HG03139 (cell line): ENCODE measurements at regions not wholly inside any gene's neighbourhood (a gene's known extent, or its start where the extent isn't known, plus 50 kb on each side); places are given as distances from the start of the nearest gene placed in this dataset.
"Not testable (repeated sequence)": the region's sequence is repeated elsewhere in the genome, so short reads cannot be mapped to it uniquely, and the experiment has no call there.

Experiments
- ATAC-seq: cut with Tn5 transposase; IDR thresholded peaks from one replicate; pipeline ENCODE4 v1.9.1; 2021; ENCODE audit not compliant: unreplicated experiment

GRCh38 chr12:73656375-73656774 is 881.3 kb upstream of the ATXN7L3B start:
- ATAC-seq: no peak

- ATAC-seq: no peak
Measured at GRCh38 chr12:73659802-73660201, 877.8 kb upstream of the ATXN7L3B start.

- no peak for ATAC-seq
Measured at GRCh38 chr12:73665193-73665592, 872.4 kb upstream of the ATXN7L3B start.

DNA sequence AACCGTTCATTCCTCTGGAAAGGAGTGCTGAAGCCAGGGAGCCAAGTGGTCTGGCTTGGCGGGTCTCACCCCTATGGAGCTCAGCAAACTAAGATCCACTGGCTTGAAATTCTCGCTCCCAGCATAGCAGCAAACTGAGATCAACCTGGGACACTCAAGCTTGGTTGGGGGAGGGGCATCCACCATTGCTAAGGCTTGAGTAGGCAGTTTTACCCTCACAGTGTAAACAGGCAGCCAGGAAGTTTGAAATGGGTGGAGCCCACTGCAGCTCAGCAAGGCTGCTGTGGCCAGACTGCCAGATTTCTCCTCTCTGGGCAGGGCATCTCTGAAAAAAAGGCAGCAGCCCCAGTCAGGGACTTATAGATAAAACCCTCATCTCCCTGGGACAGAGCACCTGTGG is 866.1 kb upstream of the ATXN7L3B start:
- ATAC-seq: not testable (repeated sequence)

DNA sequence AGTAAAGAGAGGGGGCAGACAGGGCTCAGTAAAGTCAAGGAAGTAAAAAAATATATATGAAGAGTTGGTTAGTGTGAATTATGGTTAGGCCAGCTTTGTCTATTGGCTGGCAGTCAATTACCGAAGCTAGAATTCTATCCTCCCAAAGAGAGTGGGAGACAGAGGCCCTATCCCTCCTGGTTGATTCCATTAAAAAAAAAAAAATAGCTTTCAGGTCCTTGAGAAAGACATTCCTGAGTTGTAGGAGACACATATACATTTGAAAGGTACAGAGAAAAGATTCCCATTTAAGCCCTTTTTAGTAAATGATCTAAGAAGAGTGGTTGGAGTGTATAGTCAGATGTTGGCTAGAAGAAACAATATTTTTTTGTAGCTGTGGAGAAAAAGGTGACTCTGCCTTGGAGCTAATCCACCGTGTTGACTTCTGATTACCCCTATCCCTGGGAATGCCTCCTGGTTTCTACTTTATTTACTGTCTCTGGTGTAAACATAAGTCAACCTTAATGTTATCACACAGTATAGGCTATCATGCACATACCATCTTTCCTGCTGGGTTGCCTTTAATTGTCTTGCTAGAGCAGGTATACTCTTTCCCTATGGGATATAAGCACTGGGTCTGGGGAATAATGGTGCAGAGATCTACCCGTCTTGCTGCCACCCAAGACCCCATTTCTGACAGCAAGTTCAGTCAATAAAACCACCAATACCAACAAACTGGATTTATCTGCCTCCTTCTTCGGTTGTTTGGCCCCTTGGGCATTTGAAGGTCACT is 859.9 kb upstream of the ATXN7L3B start:
- ATAC-seq: no peak

GRCh38 chr12:73678335-73678734 is 859.3 kb upstream of the ATXN7L3B start:
- ATAC-seq: no peak

GRCh38 chr12:73699318-73699717 is 838.3 kb upstream of the ATXN7L3B start:
- no peak for ATAC-seq

- ATAC-seq: no peak
Measured at GRCh38 chr12:73714655-73715054, 823.0 kb upstream of the ATXN7L3B start.

DNA sequence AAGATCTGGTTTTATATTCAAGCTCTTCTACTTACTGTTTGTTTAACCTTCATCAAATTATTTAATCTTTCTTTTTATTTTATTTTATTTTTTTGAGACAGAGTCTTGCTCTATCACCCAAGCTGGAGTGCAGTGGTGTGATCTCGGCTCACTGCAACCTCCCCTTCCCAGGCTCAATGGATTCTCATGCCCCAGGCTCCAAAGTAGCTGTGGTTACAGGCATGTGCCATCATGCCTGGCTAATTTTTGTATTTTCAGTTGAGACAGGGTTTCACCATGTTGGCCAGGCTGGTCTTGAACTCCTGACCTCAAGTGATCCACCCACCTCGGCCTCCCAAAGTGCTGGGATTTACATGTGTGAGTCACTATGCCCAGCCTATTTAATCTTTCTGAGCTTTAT is 821.5 kb upstream of the ATXN7L3B start:
- ATAC-seq: not testable (repeated sequence)

DNA sequence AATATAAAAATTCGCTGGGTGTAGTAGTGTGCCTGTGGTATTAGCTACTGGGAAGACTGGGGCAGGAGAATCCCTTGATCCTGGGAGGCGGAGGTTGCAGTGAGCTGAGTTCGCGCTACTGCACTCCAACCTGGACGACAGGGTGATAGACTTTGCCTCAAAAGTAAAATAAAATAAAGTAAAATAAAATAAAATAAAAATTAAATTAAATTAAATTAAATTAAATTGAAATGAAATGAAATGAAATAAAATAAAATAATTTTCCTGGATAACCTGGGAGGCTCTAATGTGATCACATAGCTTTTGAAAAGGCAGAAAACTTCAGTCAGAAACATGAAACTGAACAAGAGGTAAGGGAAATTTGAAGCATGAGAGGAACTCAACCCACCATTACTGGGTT is 818.4 kb upstream of the ATXN7L3B start:
- ATAC-seq: no peak

DNA sequence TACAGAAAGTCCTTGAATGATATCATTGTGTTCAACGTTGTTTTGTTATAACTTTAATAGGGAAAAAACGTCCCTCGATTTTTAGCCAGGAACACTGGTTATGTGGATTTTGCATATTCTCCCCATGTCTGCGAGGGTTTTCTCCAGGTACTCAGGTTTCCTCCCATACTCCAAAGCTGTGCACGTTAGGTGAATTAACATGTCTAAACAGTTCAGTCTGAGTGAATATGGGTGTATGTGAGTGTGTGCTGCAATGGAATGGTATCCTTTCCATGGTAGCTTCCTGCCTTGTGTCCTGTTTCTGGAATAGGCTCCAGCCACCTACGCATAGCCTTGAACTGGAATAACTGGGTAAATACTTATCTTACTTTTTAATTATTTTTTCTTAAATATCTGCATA is 810.8 kb upstream of the ATXN7L3B start:
- no peak for ATAC-seq

GRCh38 chr12:73731658-73732057 is 806.0 kb upstream of the ATXN7L3B start:
- no peak for ATAC-seq

DNA sequence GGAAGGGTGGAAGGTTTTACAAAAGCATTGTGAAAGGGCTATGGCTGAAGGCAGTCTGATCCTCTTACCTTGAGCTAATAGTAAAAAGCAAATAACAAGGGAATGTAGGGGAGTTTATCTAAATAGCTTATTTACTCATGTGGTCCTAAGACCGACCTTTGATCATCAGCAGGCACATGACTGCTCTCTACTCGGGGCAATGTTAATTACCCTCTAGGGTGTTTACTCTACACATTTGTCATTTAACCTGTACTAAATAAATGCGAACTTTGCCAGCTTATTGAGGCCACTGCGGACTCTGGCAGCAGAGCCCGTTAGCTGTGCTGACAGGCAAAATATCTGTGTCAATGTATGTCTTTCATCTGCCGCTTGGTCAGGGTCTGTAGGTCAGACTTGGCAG is 768.3 kb upstream of the ATXN7L3B start:
- ATAC-seq: no peak

- no peak for ATAC-seq
Measured at GRCh38 chr12:73798523-73798922, 739.1 kb upstream of the ATXN7L3B start.

GRCh38 chr12:73815072-73815645 is 722.5 kb upstream of the ATXN7L3B start:
- ATAC-seq: no peak

DNA sequence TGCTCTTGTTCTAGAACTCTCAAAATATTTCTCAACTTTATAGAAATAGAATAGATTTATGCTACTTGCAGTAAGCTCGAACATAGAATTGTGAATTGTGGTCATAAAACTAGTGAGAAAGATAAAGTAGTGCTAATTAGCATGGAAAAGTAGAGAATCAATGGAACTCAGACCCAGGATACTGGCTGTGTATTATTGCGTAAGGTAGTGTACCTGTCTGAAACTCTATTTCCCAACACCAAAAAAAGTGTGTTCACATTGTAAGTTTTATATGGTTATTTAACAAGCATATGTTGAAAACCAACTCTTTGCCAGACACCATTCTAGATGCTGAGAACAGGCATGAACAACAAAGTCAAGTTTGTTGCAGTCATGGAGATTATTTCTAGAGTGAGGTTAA is 720.5 kb upstream of the ATXN7L3B start:
- ATAC-seq: no peak

- no peak for ATAC-seq
Measured at GRCh38 chr12:73833746-73834145, 703.9 kb upstream of the ATXN7L3B start.

GRCh38 chr12:73841963-73842362 is 695.7 kb upstream of the ATXN7L3B start:
- no peak for ATAC-seq

DNA sequence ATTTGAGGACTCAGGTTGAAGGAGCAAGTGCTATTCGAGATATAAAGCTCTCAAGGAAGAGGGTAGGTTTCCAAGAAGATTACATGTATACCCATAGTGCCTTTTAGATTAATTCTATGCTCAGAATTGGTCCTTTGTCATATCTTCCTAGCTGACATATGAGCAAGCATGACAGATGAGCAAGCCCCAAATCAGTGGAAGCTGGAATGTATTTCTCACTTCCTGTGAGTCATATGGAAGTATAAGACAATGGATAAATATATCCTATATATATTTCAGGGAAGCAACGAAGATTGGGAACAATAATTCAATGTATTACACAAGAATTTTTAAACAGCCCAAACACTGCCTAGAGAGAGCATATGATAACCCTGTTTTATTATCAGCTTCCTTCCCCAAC is 674.1 kb upstream of the ATXN7L3B start:
- ATAC-seq: no peak

DNA sequence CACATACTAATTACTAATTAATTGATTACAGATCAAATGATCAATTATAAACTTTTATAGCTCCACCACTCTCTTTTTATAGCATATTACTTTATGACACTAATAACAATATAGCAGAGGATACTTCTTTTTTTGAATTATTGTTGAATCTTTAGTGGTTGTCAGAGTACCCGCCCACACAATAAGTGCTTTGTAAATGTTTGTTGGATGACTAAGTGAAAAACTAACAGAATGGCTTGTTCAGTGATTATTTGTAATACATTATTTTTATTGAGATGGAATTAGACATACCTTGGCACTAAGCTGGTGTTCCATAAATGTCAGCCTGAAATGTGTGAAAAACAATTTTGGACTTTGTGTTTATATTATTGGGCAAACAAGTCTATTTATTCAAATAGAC is 670.5 kb upstream of the ATXN7L3B start:
- no peak for ATAC-seq

GRCh38 chr12:73877291-73877690 is 660.3 kb upstream of the ATXN7L3B start:
- ATAC-seq: not testable (repeated sequence)

- ATAC-seq: no peak
Measured at GRCh38 chr12:73892201-73892600, 645.4 kb upstream of the ATXN7L3B start.

GRCh38 chr12:73898645-73899044 is 639.0 kb upstream of the ATXN7L3B start:
- ATAC-seq: no peak
